Dermis microvascular lymphatic vessel endothelial cell (primary cell): ENCODE measurements at regions not wholly inside any gene's neighbourhood (a gene's known extent, or its start where the extent isn't known, plus 50 kb on each side); places are given as distances from the start of the nearest gene placed in this dataset.
"Not testable (repeated sequence)": the region's sequence is repeated elsewhere in the genome, so short reads cannot be mapped to it uniquely, and the experiment has no call there.

Experiments
- DNase-seq, 2 donors: peaks; one replicate each; pipeline versions ENCODE4 v3.0.0 to v3.0.0-alpha.2; 2010; ENCODE audit warnings: low read depth in 2 of 2

DNA sequence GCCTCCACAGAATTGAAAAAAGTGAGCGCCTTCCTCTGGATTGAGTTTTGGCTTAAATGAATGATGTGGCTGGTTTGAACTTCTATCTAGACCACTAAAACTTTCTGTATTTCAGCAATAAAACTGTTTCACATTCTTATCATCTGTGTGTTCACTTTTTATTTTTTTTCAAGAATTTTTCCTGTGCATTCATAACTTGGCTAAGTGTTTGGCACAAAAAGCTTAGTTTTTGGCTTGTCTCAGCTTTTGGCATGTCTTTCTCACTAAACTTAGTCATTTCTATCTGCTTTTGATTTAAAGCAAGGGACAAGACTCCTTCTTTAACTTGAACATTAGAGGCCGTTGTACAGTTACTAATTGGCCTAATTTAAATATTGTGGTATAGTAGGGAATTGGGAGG lies 1015.1 kb downstream of the EPHA7 start:
- no peak for DNase-seq

DNA sequence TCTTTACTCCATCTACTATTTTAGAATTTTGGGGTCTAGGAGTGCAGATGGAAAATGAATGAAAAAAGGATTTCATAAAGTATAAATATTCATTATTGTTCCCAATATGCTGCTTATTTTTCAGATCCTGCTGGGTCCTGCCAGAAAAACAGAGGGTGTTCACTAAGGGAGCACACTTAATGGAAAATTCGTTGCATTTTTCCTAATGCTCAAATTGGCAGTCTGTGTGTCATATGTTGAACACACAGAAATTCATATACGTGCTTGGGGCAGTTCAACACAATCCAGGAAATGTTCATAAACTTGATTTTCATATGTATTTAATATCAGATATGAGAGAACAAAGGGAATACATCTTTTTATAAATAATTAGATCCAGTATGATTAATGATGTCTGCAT lies 1019.4 kb downstream of the EPHA7 start:
- no peak for DNase-seq

DNA sequence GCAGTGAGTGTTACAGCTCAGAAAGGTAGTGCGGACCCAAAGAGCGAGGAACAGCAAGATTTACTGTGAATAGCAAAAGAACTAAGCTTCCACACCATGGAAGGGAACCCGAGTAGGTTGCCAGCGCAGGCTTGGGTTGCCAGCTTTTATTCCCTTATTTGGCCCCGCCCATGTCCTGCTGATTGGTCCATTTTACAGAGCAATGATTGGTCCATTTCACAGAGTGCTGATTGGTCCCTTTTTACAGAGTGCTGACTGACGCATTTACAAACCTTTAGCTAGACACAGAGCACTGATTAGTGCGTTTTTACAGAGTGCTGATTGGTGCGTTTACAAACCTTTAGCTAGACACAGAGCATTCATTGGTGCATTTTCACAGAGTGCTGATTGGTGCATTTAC lies 1030.7 kb downstream of the EPHA7 start:
- not testable (repeated sequence) for DNase-seq

GRCh38 chr6:92380803-92381601 lies 1038.4 kb downstream of the EPHA7 start:
- no peak for DNase-seq

GRCh38 chr6:92377137-92377536 lies 1042.2 kb downstream of the EPHA7 start:
- no peak for DNase-seq

GRCh38 chr6:92376691-92377090 lies 1042.7 kb downstream of the EPHA7 start:
- peak; percentile 36 to 47 for DNase-seq

GRCh38 chr6:92371211-92372208 lies 1047.8 kb downstream of the EPHA7 start:
- DNase-seq: no peak

- DNase-seq: no peak
These were observed 1050.0 kb downstream of the EPHA7 start for GRCh38 chr6:92369309-92369708.

GRCh38 chr6:92364948-92365541 lies 1054.3 kb downstream of the EPHA7 start:
- DNase-seq: no peak

GRCh38 chr6:92363111-92363510 lies 1056.2 kb downstream of the EPHA7 start:
- DNase-seq: no peak

- DNase-seq: no peak
These were observed 1057.0 kb downstream of the EPHA7 start for GRCh38 chr6:92362404-92362803.

DNA sequence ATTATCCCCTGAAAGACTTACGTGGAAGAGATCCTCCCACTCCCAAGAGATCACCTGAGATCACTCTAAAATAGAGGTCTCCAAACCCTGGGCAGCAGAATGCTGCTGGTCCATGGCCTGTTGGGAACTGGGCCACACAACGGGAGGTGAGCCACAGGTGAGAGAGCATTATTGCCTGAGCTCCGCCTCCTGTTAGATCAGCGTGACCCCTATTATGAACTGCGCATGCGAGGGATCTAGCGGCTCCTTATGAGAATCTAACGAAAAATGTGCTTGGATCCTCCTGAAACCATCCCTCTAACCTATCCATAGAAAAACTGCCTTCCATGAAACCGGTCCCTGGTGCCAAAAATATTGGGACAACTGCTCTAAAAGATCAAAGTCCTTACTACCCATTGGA lies 1057.4 kb downstream of the EPHA7 start:
- DNase-seq: no peak

DNA sequence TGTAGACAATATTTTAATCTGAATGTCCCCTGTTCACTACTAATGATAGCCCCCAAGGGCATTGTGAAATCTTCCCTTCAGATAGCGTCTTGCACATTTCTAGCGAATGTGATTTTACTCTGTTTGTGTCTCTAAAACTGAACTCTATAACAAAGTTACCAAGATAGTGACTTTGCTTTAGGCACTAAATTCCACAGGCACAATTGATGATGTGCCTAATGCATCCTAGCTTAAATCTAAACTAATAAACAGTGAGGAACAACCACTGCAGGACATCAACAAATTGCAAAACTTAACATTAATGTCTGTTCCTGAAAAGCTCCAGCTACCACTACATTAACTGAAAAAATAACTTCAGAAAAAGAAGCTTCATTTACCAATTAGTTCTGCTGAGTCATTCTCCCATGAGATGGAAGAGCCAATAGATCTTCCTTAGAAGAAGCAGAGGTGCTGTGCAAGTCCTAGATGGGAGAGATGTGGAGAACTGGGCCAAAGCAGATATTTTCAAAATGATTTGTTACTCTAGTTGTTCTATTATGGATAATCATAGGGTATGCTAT lies 1065.0 kb downstream of the EPHA7 start:
- no peak for DNase-seq

GRCh38 chr6:92352130-92352529 lies 1067.2 kb downstream of the EPHA7 start:
- no peak for DNase-seq

DNA sequence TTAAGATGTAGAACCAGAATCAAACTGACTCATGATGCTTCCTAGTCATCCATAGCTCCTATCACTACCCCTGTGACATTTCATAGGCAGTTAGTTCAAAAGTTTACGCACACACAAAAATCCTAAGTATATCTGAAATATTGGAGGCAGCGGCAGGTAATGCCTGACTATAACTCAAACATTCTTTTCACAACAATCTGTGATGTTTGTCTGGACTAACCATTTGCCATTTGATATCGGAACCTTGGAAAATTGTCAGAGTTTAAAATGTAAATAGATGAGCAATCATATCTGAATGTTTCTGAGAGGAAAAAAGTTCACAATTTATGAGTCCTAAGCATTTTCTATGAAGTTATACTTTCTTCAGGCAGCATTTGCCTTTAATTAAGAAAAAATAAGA lies 1078.2 kb downstream of the EPHA7 start:
- DNase-seq: peak; percentile 30 to 52

GRCh38 chr6:92339936-92340640 lies 1079.3 kb downstream of the EPHA7 start:
- peak; percentile 27 to 79 for DNase-seq

- no peak for DNase-seq
These were observed 1081.8 kb downstream of the EPHA7 start for GRCh38 chr6:92337571-92337970.

- DNase-seq: no peak
These were observed 1090.0 kb downstream of the EPHA7 start for GRCh38 chr6:92329208-92329847.

DNA sequence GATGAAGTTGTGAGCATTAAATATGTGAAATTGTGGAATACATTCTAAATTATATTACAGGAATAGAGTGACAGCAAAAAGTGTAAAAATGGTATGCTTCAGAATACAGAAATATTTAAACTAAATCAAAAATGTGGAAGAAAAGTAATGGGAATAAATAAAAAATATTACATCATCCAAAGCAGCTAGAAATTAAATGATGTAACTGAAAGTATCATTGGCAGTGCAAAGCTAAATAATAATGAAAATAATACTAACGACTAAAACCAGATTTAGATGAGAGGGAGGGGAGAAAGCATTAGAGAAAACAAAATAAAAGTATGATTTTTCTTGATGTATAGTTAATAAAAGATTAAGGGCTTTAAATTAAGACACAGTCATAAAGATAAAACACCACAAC lies 1104.0 kb downstream of the EPHA7 start:
- no peak for DNase-seq

- no peak for DNase-seq
These were observed 1122.3 kb downstream of the EPHA7 start for GRCh38 chr6:92297101-92297500.

- no peak for DNase-seq
These were observed 1127.3 kb downstream of the EPHA7 start for GRCh38 chr6:92292067-92292466.
